Ovary (tissue), 3 donors: ENCODE measurements at regions not wholly inside any gene's neighbourhood (a gene's known extent, or its start where the extent isn't known, plus 50 kb on each side); places are given as distances from the start of the nearest gene placed in this dataset.

Experiments
- CTCF ChIP-seq, 3 donors: fragments of 450-650 bp in 2 of 3; fragments of 200-600 bp in 1 of 3; IDR thresholded peaks; one replicate each; pipeline versions ENCODE4 v1.5.1 to v1.8.0; 2016 to 2022; ENCODE audit warnings: antibody characterized with exemption in 3 of 3, mild to moderate bottlenecking in 1 of 3
- EP300 ChIP-seq: sonication (generic); formaldehyde crosslinking; IDR thresholded peaks from one replicate; pipeline ENCODE4 v1.6.1; 2017; ENCODE audit warnings: antibody characterized with exemption
- donor health status: DM: no; HTN: no; CAD: no.

GRCh38 chr13:33994826-33995502 lies 177.0 kb downstream of the RFC3 start:
- TF ChIP-seq CTCF (IDR thresholded peaks at IDR 0.05) (no peak), EP300 (no peak)
